Cerebellar cortex (tissue), 1 donor: ENCODE measurements at regions not wholly inside any gene's neighbourhood (a gene's known extent, or its start where the extent isn't known, plus 50 kb on each side); places are given as distances from the start of the nearest gene placed in this dataset.
A peak's percentile ranks its signal among the peaks of the same experiment; 100 is the strongest.

ENCODE experiments used
- DNase-seq: peaks from one replicate; pipeline ENCODE4 v3.0.0-alpha.2; 2015; ENCODE audit warnings: low spot score

- DNase-seq = no peak
Observed at GRCh38 chr2:128494307-128494639, 175.6 kb upstream of the HS6ST1 start.

- peak; percentile 65 for DNase-seq
Observed at GRCh38 chr2:128494640-128495321, 176.1 kb upstream of the HS6ST1 start.

GRCh38 chr2:128495996-128496547 is 177.4 kb upstream of the HS6ST1 start:
- no peak for DNase-seq

GRCh38 chr2:128496700-128497099 is 178.0 kb upstream of the HS6ST1 start:
- DNase-seq = no peak

GRCh38 chr2:128497461-128497860 is 178.8 kb upstream of the HS6ST1 start:
- no peak for DNase-seq

- DNase-seq = no peak
Observed at GRCh38 chr2:128498086-128498485, 179.4 kb upstream of the HS6ST1 start.

GRCh38 chr2:128498589-128498988 is 179.9 kb upstream of the HS6ST1 start:
- no peak for DNase-seq

- DNase-seq = no peak
Observed at GRCh38 chr2:128499367-128500137, 180.9 kb upstream of the HS6ST1 start.

GRCh38 chr2:128500138-128500800 is 181.6 kb upstream of the HS6ST1 start:
- no peak for DNase-seq

- no peak for DNase-seq
Observed at GRCh38 chr2:128501006-128501690, 182.5 kb upstream of the HS6ST1 start.

- DNase-seq = no peak
Observed at GRCh38 chr2:128501700-128502099, 183.0 kb upstream of the HS6ST1 start.

GRCh38 chr2:128502200-128502599 is 183.5 kb upstream of the HS6ST1 start:
- DNase-seq = no peak

- no peak for DNase-seq
Observed at GRCh38 chr2:128502638-128503246, 184.1 kb upstream of the HS6ST1 start.

- no peak for DNase-seq
Observed at GRCh38 chr2:128503399-128504245, 185.0 kb upstream of the HS6ST1 start.

- DNase-seq = peak; percentile 41
Observed at GRCh38 chr2:128504246-128505149, 185.8 kb upstream of the HS6ST1 start.

- DNase-seq = peak; percentile 52
Observed at GRCh38 chr2:128505150-128505490, 186.5 kb upstream of the HS6ST1 start.

GRCh38 chr2:128505575-128506526 is 187.2 kb upstream of the HS6ST1 start:
- no peak for DNase-seq

- no peak for DNase-seq
Observed at GRCh38 chr2:128506534-128506933, 187.9 kb upstream of the HS6ST1 start.
